ENCODE measurements at regions not wholly inside any gene's neighbourhood (a gene's known extent, or its start where the extent isn't known, plus 50 kb on each side); places are given as distances from the start of the nearest gene placed in this dataset.

- TF ChIP-seq ZNF768 (tag by site-specific recombination; IDR thresholded peaks at IDR 0.05), result no peak
- TF ChIP-seq ZNF488 (tag by site-specific recombination; IDR thresholded peaks at IDR 0.05), result no peak
- no peak for TF ChIP-seq ZNF670 (tag by site-specific recombination; IDR thresholded peaks at IDR 0.05; ENCODE audit: low read depth)
- TF ChIP-seq ZNF221 (tag by site-specific recombination; IDR thresholded peaks at IDR 0.05; ENCODE audit: borderline replicate concordance), result no peak
Observed at GRCh38 chr4:43932448-43932847, 516.2 kb downstream of the KCTD8 start (continued).

GRCh38 chr4:43943998-43944397, 504.6 kb downstream of the KCTD8 start:
- H3K9me3 ChIP-seq (ENCODE audit: control insufficient read depth, insufficient read depth, low read depth, low read length), result no peaks in the 10 kb centered on the region
- H3K36me3 ChIP-seq (ENCODE audit: control insufficient read depth in 2 of 2, insufficient read depth in 1 of 2, low read length in 2 of 2), result no peaks in the 10 kb centered on the region
- ChIA-PET CTCF (no interaction called here), POLR2A (no interaction called here)
- H3K27ac ChIP-seq (ENCODE audit: extremely low read depth, low read depth, low read length), result no peak overlapping the region
- no peak for TF ChIP-seq ZBTB17 (tag by site-specific recombination; IDR thresholded peaks at IDR 0.05)
- TF ChIP-seq ZEB2 (tag by site-specific recombination; IDR thresholded peaks at IDR 0.05), result no peak
- no peak for TF ChIP-seq ZNF404 (tag by site-specific recombination; IDR thresholded peaks at IDR 0.05)
- TF ChIP-seq ZNF175 (tag by site-specific recombination; IDR thresholded peaks at IDR 0.05), result no peak
- no peak for TF ChIP-seq PBX3 (CRISPR knock-in tag; IDR thresholded peaks at IDR 0.05)
- TF ChIP-seq KLF9 (tag by site-specific recombination; IDR thresholded peaks at IDR 0.05; ENCODE audit: low read depth), result no peak
- no peak for TF ChIP-seq ZBTB8A (tag by site-specific recombination; IDR thresholded peaks at IDR 0.05)
- TF ChIP-seq GLI4 (tag by site-specific recombination; IDR thresholded peaks at IDR 0.05), result no peak
- H3K4me1 ChIP-seq (ENCODE audit: control insufficient read depth, insufficient read depth, low read length), result no peaks in the 10 kb centered on the region
- H3K4me3 ChIP-seq (ENCODE audit: low read depth, low read length), result no peak overlapping the region

- ChIA-PET CTCF (no interaction called here), POLR2A (no interaction called here)
- no peak for TF ChIP-seq ZNF146 (tag by site-specific recombination; IDR thresholded peaks at IDR 0.05)
Observed at GRCh38 chr4:43959976-43960375, 488.6 kb downstream of the KCTD8 start.

GRCh38 chr4:43968011-43968410, 480.6 kb downstream of the KCTD8 start:
- H3K36me3 ChIP-seq (ENCODE audit: control insufficient read depth in 2 of 2, insufficient read depth in 1 of 2, low read length in 2 of 2), result no peaks in the 10 kb centered on the region
- H3K4me1 ChIP-seq (ENCODE audit: control insufficient read depth, insufficient read depth, low read length), result no peaks in the 10 kb centered on the region
- no peaks in the 10 kb centered on the region for H3K9me3 ChIP-seq (ENCODE audit: control insufficient read depth, insufficient read depth, low read depth, low read length)
- ChIA-PET CTCF (interaction anchor here (0.7 kb wide), 1 partner anchor 233 kb away, joined by 3 read pairs; no protein-coding TSS in a partner anchor), POLR2A (no interaction called here)
- no peak overlapping the region for H3K27ac ChIP-seq (ENCODE audit: extremely low read depth, low read depth, low read length)
- H3K4me3 ChIP-seq (ENCODE audit: low read depth, low read length), result no peak overlapping the region
- TF ChIP-seq ZBTB44 (tag by site-specific recombination; IDR thresholded peaks at IDR 0.05), result no peak
- TF ChIP-seq ZNF704 (tag by site-specific recombination; IDR thresholded peaks at IDR 0.05), result no peak
- TF ChIP-seq BCL11A (tag by site-specific recombination; IDR thresholded peaks at IDR 0.05; ENCODE audit: low read depth), result no peak
- no peak for TF ChIP-seq ZNF404 (tag by site-specific recombination; IDR thresholded peaks at IDR 0.05)
- no peak for TF ChIP-seq ZSCAN16 (tag by site-specific recombination; IDR thresholded peaks at IDR 0.05)
- no peak for TF ChIP-seq ZNF830 (tag by site-specific recombination; IDR thresholded peaks at IDR 0.05; ENCODE audit: low read depth)
- TF ChIP-seq ZNF174 (tag by site-specific recombination; IDR thresholded peaks at IDR 0.05), result no peak
- no peak for TF ChIP-seq ZNF341 (tag by site-specific recombination; IDR thresholded peaks at IDR 0.05; ENCODE audit: low read depth)
- TF ChIP-seq ZNF362 (tag by site-specific recombination; IDR thresholded peaks at IDR 0.05), result no peak
- TF ChIP-seq GLIS1 (tag by site-specific recombination; IDR thresholded peaks at IDR 0.05), result no peak
- no peak for TF ChIP-seq ZNF184 (tag by site-specific recombination; IDR thresholded peaks at IDR 0.05)
- no peak for TF ChIP-seq ZNF169 (tag by site-specific recombination; IDR thresholded peaks at IDR 0.05)
- TF ChIP-seq ZNF76 (tag by site-specific recombination; IDR thresholded peaks at IDR 0.05; ENCODE audit: borderline replicate concordance, low read depth), result no peak
- TF ChIP-seq ZNF221 (tag by site-specific recombination; IDR thresholded peaks at IDR 0.05; ENCODE audit: borderline replicate concordance), result no peak
- no peak for TF ChIP-seq MEIS1 (CRISPR knock-in tag; IDR thresholded peaks at IDR 0.05; ENCODE audit: borderline replicate concordance)
- TF ChIP-seq ZNF707 (tag by site-specific recombination; IDR thresholded peaks at IDR 0.05), result no peak

More at GRCh38 chr4:43959976-43960375, 488.6 kb downstream of the KCTD8 start:
- Histone ChIP-seq H3K9me3 (ENCODE audit: control insufficient read depth, insufficient read depth, low read depth, low read length) (no peaks in the 10 kb centered on the region), H3K4me3 (ENCODE audit: low read depth, low read length) (no peak overlapping the region), H3K27ac (ENCODE audit: extremely low read depth, low read depth, low read length) (no peak overlapping the region), H3K36me3 (ENCODE audit: control insufficient read depth in 2 of 2, insufficient read depth in 1 of 2, low read length in 2 of 2) (no peaks in the 10 kb centered on the region), H3K4me1 (ENCODE audit: control insufficient read depth, insufficient read depth, low read length) (no peaks in the 10 kb centered on the region)
